Sigmoid colon (tissue), 4 donors: ENCODE measurements at regions not wholly inside any gene's neighbourhood (a gene's known extent, or its start where the extent isn't known, plus 50 kb on each side); places are given as distances from the start of the nearest gene placed in this dataset.

Source experiments
- CTCF ChIP-seq, 4 experiments: fragments of 450-650 bp in 3 of 4; fragments of 200-600 bp in 1 of 4; IDR thresholded peaks; one replicate each; pipeline ENCODE4 v1.5.1; 2016 to 2019; ENCODE audit warnings: antibody characterized with exemption in 4 of 4, mild to moderate bottlenecking in 3 of 4, moderate library complexity in 2 of 4
- EP300 ChIP-seq, 4 donors: sonication (generic); formaldehyde crosslinking; IDR thresholded peaks; one replicate each; pipeline ENCODE4 v1.6.1; 2017; ENCODE audit warnings: antibody characterized with exemption in 4 of 4
- POLR2A ChIP-seq, 2 donors: fragments of 450-650 bp; IDR thresholded peaks; one replicate each; pipeline ENCODE4 v1.6.1; 2016; ENCODE audit warnings: antibody characterized with exemption in 2 of 2, mild to moderate bottlenecking in 2 of 2, moderate library complexity in 2 of 2
- POLR2AphosphoS5 ChIP-seq, 4 donors: sonication (generic); formaldehyde crosslinking; IDR thresholded peaks; one replicate each; pipeline ENCODE4 v1.6.1; 2017; ENCODE audit warnings: antibody characterized with exemption in 4 of 4

- TF ChIP-seq CTCF (IDR thresholded peaks at IDR 0.05) = no peak
- no peak for TF ChIP-seq POLR2AphosphoS5 (IDR thresholded peaks at IDR 0.05)
- TF ChIP-seq EP300 (IDR thresholded peaks at IDR 0.05) = no peak
- TF ChIP-seq POLR2A (IDR thresholded peaks at IDR 0.05) = no peak
Observed at GRCh38 chr4:181677621-181678020, 565.6 kb upstream of the TENM3 start.
